WTC11 (cell line): ENCODE measurements at regions not wholly inside any gene's neighbourhood (a gene's known extent, or its start where the extent isn't known, plus 50 kb on each side); places are given as distances from the start of the nearest gene placed in this dataset.

Source experiments
- ATAC-seq: fragments of 200-7000 bp; cut with Tn5 transposase; 2 replicates; pipeline ENCODE4 v1.10.0; 2021; ENCODE audit warnings: mild to moderate bottlenecking, moderate library complexity
- CTCF ChIA-PET: fragments of 300-600 bp; sonication (Branson Sonifier 250); formaldehyde crosslinking; loops from one replicate; lab custom pipeline; 2021; ENCODE audit warnings: antibody characterized with exemption; lab: Charles Lee
- POLR2A ChIA-PET: fragments of 350-600 bp; sonication (Branson Sonifier 250); formaldehyde crosslinking; loops from one replicate; lab custom pipeline; 2021; ENCODE audit warnings: antibody characterized with exemption; lab: Charles Lee
- DNase-seq: peaks from one replicate; pipeline ENCODE4 v3.0.0; 2021; ENCODE audit warnings: low spot score
- H3K27ac Mint-ChIP-seq: 2 replicates; pipeline ENCODE4 v1.8.0; 2021; ENCODE audit warnings: mixed read lengths
- H3K27me3 Mint-ChIP-seq: 2 replicates; pipeline ENCODE4 v1.8.0; 2021; ENCODE audit warnings: low read depth, mild to moderate bottlenecking, moderate library complexity, mixed read lengths
- H3K36me3 Mint-ChIP-seq: 2 replicates; pipeline ENCODE4 v1.8.0; 2021; ENCODE audit warnings: mixed read lengths
- H3K4me1 Mint-ChIP-seq: 2 replicates; pipeline ENCODE4 v1.8.0; 2022; ENCODE audit warnings: mixed read lengths
- H3K4me3 Mint-ChIP-seq: 2 replicates; pipeline ENCODE4 v1.8.0; 2021; ENCODE audit warnings: mild to moderate bottlenecking, moderate library complexity, mixed read lengths
- H3K9me3 Mint-ChIP-seq: 2 replicates; pipeline ENCODE4 v1.8.0; 2021; ENCODE audit warnings: mixed read lengths
- AFF4 ChIP-seq: sonication (generic); formaldehyde crosslinking; IDR thresholded peaks from 2 replicates; pipeline ENCODE4 v1.8.1; 2023; ENCODE audit warnings: mild to moderate bottlenecking, missing genetic modification reagents, borderline replicate concordance
- ARID4B ChIP-seq: sonication (generic); formaldehyde crosslinking; IDR thresholded peaks from 2 replicates; pipeline ENCODE4 v1.8.0; 2023; ENCODE audit warnings: missing genetic modification reagents, mild to moderate bottlenecking, borderline replicate concordance
- CBFB ChIP-seq: sonication (generic); formaldehyde crosslinking; IDR thresholded peaks from 2 replicates; pipeline ENCODE4 v1.8.1; 2022; ENCODE audit warnings: mild to moderate bottlenecking, low read depth, missing genetic modification reagents
- E2F1 ChIP-seq: sonication (generic); formaldehyde crosslinking; IDR thresholded peaks from 2 replicates; pipeline ENCODE4 v1.8.0; 2022; ENCODE audit warnings: mild to moderate bottlenecking, missing genetic modification reagents
- FOXJ3 ChIP-seq: sonication (generic); formaldehyde crosslinking; IDR thresholded peaks from 2 replicates; pipeline ENCODE4 v1.9.0; 2021; ENCODE audit warnings: missing genetic modification reagents, mild to moderate bottlenecking, borderline replicate concordance
- FOXP1 ChIP-seq: sonication (generic); formaldehyde crosslinking; IDR thresholded peaks from 2 replicates; pipeline ENCODE4 v1.8.0; 2022; ENCODE audit warnings: missing genetic modification reagents, mild to moderate bottlenecking, moderate library complexity, borderline replicate concordance
- GABPB1 ChIP-seq: sonication (generic); formaldehyde crosslinking; IDR thresholded peaks from 2 replicates; pipeline ENCODE4 v1.8.1; 2023; ENCODE audit warnings: mild to moderate bottlenecking, missing genetic modification reagents
- HMGA2 ChIP-seq: fragments of 250-450 bp; sonication (Bioruptor Pico); IDR thresholded peaks from 2 replicates; pipeline ENCODE4 v1.4.0; 2021; ENCODE audit warnings: mild to moderate bottlenecking, moderate library complexity
- IRF1 ChIP-seq: sonication (generic); formaldehyde crosslinking; IDR thresholded peaks from 2 replicates; pipeline ENCODE4 v1.8.0; 2023; ENCODE audit warnings: missing genetic modification reagents
- NFATC4 ChIP-seq: fragments of 250-450 bp; sonication (Bioruptor Pico); IDR thresholded peaks from 2 replicates; pipeline ENCODE4 v1.9.0; 2021; ENCODE audit warnings: mild to moderate bottlenecking
- NFE2L1 ChIP-seq: sonication (generic); formaldehyde crosslinking; IDR thresholded peaks from 2 replicates; pipeline ENCODE4 v1.8.1; 2023; ENCODE audit warnings: missing genetic modification reagents
- PRDM15 ChIP-seq: sonication (generic); formaldehyde crosslinking; IDR thresholded peaks from 2 replicates; pipeline ENCODE4 v1.8.0; 2022; ENCODE audit warnings: missing genetic modification reagents
- RELA ChIP-seq: sonication (generic); formaldehyde crosslinking; IDR thresholded peaks from 2 replicates; pipeline ENCODE4 v1.8.1; 2022; ENCODE audit warnings: missing genetic modification reagents, mild to moderate bottlenecking, borderline replicate concordance
- SP1 ChIP-seq: sonication (generic); formaldehyde crosslinking; conservative IDR thresholded peaks from 2 replicates; pipeline ENCODE4 v1.8.1; 2022; ENCODE audit warnings: missing genetic modification reagents
- TEAD4 ChIP-seq: sonication (generic); formaldehyde crosslinking; IDR thresholded peaks from 2 replicates; pipeline ENCODE4 v1.8.0; 2022; ENCODE audit warnings: mild to moderate bottlenecking, missing genetic modification reagents
- ZNF232 ChIP-seq: sonication (generic); formaldehyde crosslinking; IDR thresholded peaks from 2 replicates; pipeline ENCODE4 v1.8.0; 2022; ENCODE audit warnings: mild to moderate bottlenecking, missing genetic modification reagents
- ZNF416 ChIP-seq: fragments of 250-450 bp; sonication (Bioruptor Pico); IDR thresholded peaks from 2 replicates; pipeline ENCODE4 v1.9.0; 2021; ENCODE audit warnings: mild to moderate bottlenecking, inconsistent platforms
- ZNF512 ChIP-seq: sonication (generic); formaldehyde crosslinking; IDR thresholded peaks from 2 replicates; pipeline ENCODE4 v1.8.1; 2022; ENCODE audit warnings: missing genetic modification reagents, borderline replicate concordance
- ZSCAN18 ChIP-seq: fragments of 250-450 bp; sonication (Bioruptor Pico); IDR thresholded peaks from 2 replicates; pipeline ENCODE4 v2.1.2; 2022; ENCODE audit warnings: mild to moderate bottlenecking, moderate library complexity

GRCh38 chr9:134970198-134970597 is 52.5 kb upstream of the FCN1 start:
- peaks cover 41% of the 10 kb centered on the region for H3K4me1 Mint-ChIP-seq
- TF ChIP-seq NFE2L1 (CRISPR knock-in tag) (no peak), CBFB (no peak), SP1 (CRISPR knock-in tag) (no peak), TEAD4 (CRISPR knock-in tag) (no peak)
- TF ChIP-seq, all 79 proteins: peak for 0
- Mint-ChIP-seq H3K9me3 (peaks cover 6% of the 10 kb centered on the region; the same call in 1 of the 2 replicates), H3K36me3 (no peaks in the 10 kb centered on the region), H3K27me3 (peaks cover 33% of the 10 kb centered on the region), H3K27ac (no peak overlapping the region), H3K4me3 (no peak overlapping the region)
- DNase-seq (no peak), ATAC-seq (no peak)
- POLR2A ChIA-PET: no interaction called here
- CTCF ChIA-PET: interaction anchor here (1.7 kb wide), 1 partner anchor 191 kb away, joined by 3 read pairs; no protein-coding TSS in a partner anchor

GRCh38 chr9:134970719-134971118 is 53.0 kb upstream of the FCN1 start:
- ATAC-seq (no peak), DNase-seq (no peak)
- POLR2A ChIA-PET: no interaction called here
- Mint-ChIP-seq H3K4me3 (no peak overlapping the region), H3K9me3 (peaks cover 3% of the 10 kb centered on the region; the same call in 1 of the 2 replicates), H3K27ac (no peak overlapping the region), H3K4me1 (peaks cover 46% of the 10 kb centered on the region), H3K27me3 (peaks cover 33% of the 10 kb centered on the region), H3K36me3 (no peaks in the 10 kb centered on the region)
- CTCF ChIA-PET: no interaction called here
- TF ChIP-seq PRDM15 (CRISPR knock-in tag) (no peak), RELA (CRISPR knock-in tag) (no peak), HMGA2 (CRISPR knock-in tag) (no peak), FOXJ3 (no peak), AFF4 (CRISPR knock-in tag) (no peak), ZNF512 (CRISPR knock-in tag) (no peak), GABPB1 (no peak), ARID4B (no peak), ZNF416 (CRISPR knock-in tag) (no peak), E2F1 (no peak), ZNF232 (CRISPR knock-in tag) (no peak), ZSCAN18 (no peak), IRF1 (CRISPR knock-in tag) (no peak), NFATC4 (CRISPR knock-in tag) (no peak), FOXP1 (no peak)
